ENCODE measurements at regions not wholly inside any gene's neighbourhood (a gene's known extent, or its start where the extent isn't known, plus 50 kb on each side); places are given as distances from the start of the nearest gene placed in this dataset.

DNA sequence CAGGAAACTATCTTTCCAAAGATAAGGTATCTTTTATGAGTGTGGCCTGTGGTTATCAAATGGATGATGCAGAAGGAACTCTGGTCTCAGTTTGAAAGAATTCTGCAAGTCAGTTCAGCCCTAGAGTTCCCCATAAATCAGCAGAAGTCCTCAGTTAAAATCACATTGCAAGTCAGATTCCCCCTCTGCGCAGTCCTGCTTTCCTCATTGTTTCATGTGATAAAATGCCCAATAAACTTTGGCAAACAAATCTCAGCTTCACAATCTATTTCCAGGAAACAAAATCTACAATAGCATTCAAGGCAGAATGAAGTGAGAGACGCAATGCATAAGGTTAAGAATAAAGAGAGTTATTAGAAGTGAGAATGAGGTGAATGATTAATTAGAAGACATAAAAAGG is 216.3 kb upstream of the KLHL1 start:
- TF ChIP-seq CTCF (IDR thresholded peaks at IDR 0.05) (no peak), ZFX (IDR thresholded peaks at IDR 0.05; ENCODE audit: borderline replicate concordance) (no peak)
